GM23338 (cell line): ENCODE measurements at regions not wholly inside any gene's neighbourhood (a gene's known extent, or its start where the extent isn't known, plus 50 kb on each side); places are given as distances from the start of the nearest gene placed in this dataset.

ENCODE experiments used
- ATAC-seq: fragments of 200-7000 bp; cut with Tn5 transposase; 3 replicates; pipeline ENCODE4 v1.9.1; 2020
- DNase-seq: peaks from one replicate; pipeline ENCODE4 v3.0.0-alpha.2; 2015; ENCODE audit warnings: low spot score
- H2AFZ ChIP-seq: fragments of 200-600 bp; sonication (generic); 2 replicates; pipeline ENCODE4 v1.8.0; 2016; ENCODE audit warnings: antibody characterized with exemption, mild to moderate bottlenecking, moderate library complexity
- H3F3A ChIP-seq: fragments of 200-600 bp; sonication (generic); replicated peaks from 2 replicates; pipeline ENCODE4 v1.8.0; 2017; ENCODE audit warnings: antibody characterized with exemption, mixed run types, low read depth
- H3K27ac ChIP-seq: fragments of 200-600 bp; sonication (generic); 2 replicates; pipeline ENCODE4 v1.6.1; 2016; ENCODE audit warnings: low read depth
- H3K27me3 ChIP-seq: fragments of 200-600 bp; sonication (generic); 2 replicates; pipeline ENCODE4 v1.8.0; 2016; ENCODE audit warnings: mild to moderate bottlenecking, mixed run types, moderate library complexity; ENCODE audit not compliant: insufficient read depth
- H3K36me3 ChIP-seq: fragments of 200-600 bp; sonication (generic); 2 replicates; pipeline ENCODE4 v1.8.0; 2016; ENCODE audit warnings: mild to moderate bottlenecking; ENCODE audit not compliant: insufficient read depth
- H3K4me1 ChIP-seq: fragments of 200-600 bp; sonication (generic); 2 replicates; pipeline ENCODE4 v1.8.0; 2016; ENCODE audit warnings: mild to moderate bottlenecking, moderate library complexity; ENCODE audit not compliant: insufficient read depth
- H3K4me2 ChIP-seq: fragments of 200-600 bp; sonication (generic); 2 replicates; pipeline ENCODE4 v1.7.1; 2017; ENCODE audit warnings: mixed run types
- H3K4me3 ChIP-seq: fragments of 200-600 bp; sonication (generic); 2 replicates; pipeline ENCODE4 v1.6.1; 2016; ENCODE audit warnings: mixed run types
- H3K79me2 ChIP-seq: fragments of 200-600 bp; sonication (generic); replicated peaks from 2 replicates; pipeline ENCODE4 v1.8.0; 2017; ENCODE audit warnings: mild to moderate bottlenecking; ENCODE audit not compliant: insufficient read depth
- H3K9me2 ChIP-seq: fragments of 200-600 bp; sonication (generic); 2 replicates; pipeline ENCODE4 v1.8.0; 2017; ENCODE audit not compliant: insufficient read depth
- H4K20me1 ChIP-seq: fragments of 200-600 bp; sonication (generic); replicated peaks from 2 replicates; pipeline ENCODE4 v1.8.0; 2017; ENCODE audit warnings: mild to moderate bottlenecking; ENCODE audit not compliant: insufficient read depth
- H3K27ac Mint-ChIP-seq: 2 replicates; pipeline ENCODE4 v1.8.0; 2020; ENCODE audit warnings: inconsistent platforms, mild to moderate bottlenecking, moderate library complexity, mixed read lengths
- H3K27me3 Mint-ChIP-seq: 3 replicates; pipeline ENCODE4 v1.8.0; 2022; ENCODE audit warnings: low read depth, mild to moderate bottlenecking, moderate library complexity, mixed read lengths, inconsistent platforms; ENCODE audit not compliant: insufficient read depth, poor library complexity
- H3K36me3 Mint-ChIP-seq: 3 replicates; pipeline ENCODE4 v1.8.0; 2021; ENCODE audit warnings: low read depth, mild to moderate bottlenecking, inconsistent platforms, moderate library complexity, mixed read lengths
- H3K4me1 Mint-ChIP-seq: 3 replicates; pipeline ENCODE4 v1.8.0; 2020; ENCODE audit warnings: mild to moderate bottlenecking, inconsistent platforms, mixed read lengths
- H3K4me3 Mint-ChIP-seq: 3 replicates; pipeline ENCODE4 v1.8.0; 2021; ENCODE audit warnings: moderate library complexity, mild to moderate bottlenecking, inconsistent platforms, mixed read lengths
- H3K9me3 Mint-ChIP-seq: 3 replicates; pipeline ENCODE4 v1.8.0; 2020; ENCODE audit warnings: moderate library complexity, mild to moderate bottlenecking, inconsistent platforms, mixed read lengths
- CREB1 ChIP-seq: fragments of 250-450 bp; sonication (Bioruptor Pico); IDR thresholded peaks from 2 replicates; pipeline ENCODE4 v1.5.0; 2020; ENCODE audit warnings: low read depth, mild to moderate bottlenecking, moderate library complexity
- CTCF ChIP-seq, 2 experiments: fragments of 200-600 bp in 1 of 2; sonication (generic) in 1 of 2; conservative IDR thresholded peaks; 2 replicates each; pipeline versions ENCODE4 v1.5.1 to v1.6.1; 2016 to 2017; ENCODE audit warnings: antibody characterized with exemption in 2 of 2, low read depth in 2 of 2, mild to moderate bottlenecking in 2 of 2, moderate library complexity in 1 of 2
- ETS1 ChIP-seq: IDR thresholded peaks from 2 replicates; pipeline ENCODE4 v1.6.1; 2016; ENCODE audit warnings: antibody characterized with exemption
- EZH2 ChIP-seq: fragments of 200-600 bp; sonication (generic); IDR thresholded peaks from one replicate; pipeline ENCODE4 v1.8.0; 2017; ENCODE audit warnings: antibody characterized with exemption, mild to moderate bottlenecking, low read depth; ENCODE audit not compliant: unreplicated experiment
- EZH2phosphoT487 ChIP-seq: fragments of 200-600 bp; sonication (generic); IDR thresholded peaks from one replicate; pipeline ENCODE4 v1.8.1; 2018; ENCODE audit warnings: antibody characterized with exemption; ENCODE audit not compliant: unreplicated experiment
- JUNB ChIP-seq: IDR thresholded peaks from one replicate; pipeline ENCODE4 v1.6.1; 2016; ENCODE audit warnings: antibody characterized with exemption; ENCODE audit not compliant: unreplicated experiment
- NANOG ChIP-seq: IDR thresholded peaks from 2 replicates; pipeline ENCODE4 v1.6.1; 2016; ENCODE audit warnings: antibody characterized with exemption, borderline replicate concordance
- POLR2AphosphoS5 ChIP-seq: IDR thresholded peaks from 2 replicates; pipeline ENCODE4 v1.6.1; 2016; ENCODE audit warnings: antibody characterized with exemption, low read depth
- STAT1 ChIP-seq: IDR thresholded peaks from one replicate; pipeline ENCODE4 v1.6.1; 2016; ENCODE audit warnings: antibody characterized with exemption; ENCODE audit not compliant: unreplicated experiment
- ZNF114 ChIP-seq: fragments of 250-450 bp; sonication (Bioruptor Pico); IDR thresholded peaks from 2 replicates; pipeline ENCODE4 v1.5.0; 2020; ENCODE audit warnings: mild to moderate bottlenecking, moderate library complexity
- ZNF331 ChIP-seq: fragments of 250-450 bp; sonication (Bioruptor Pico); IDR thresholded peaks from 2 replicates; pipeline ENCODE4 v1.5.0; 2020; ENCODE audit warnings: low read depth, mild to moderate bottlenecking, moderate library complexity
- ZNF462 ChIP-seq: fragments of 250-450 bp; sonication (Bioruptor Pico); IDR thresholded peaks from 2 replicates; pipeline ENCODE4 v1.5.0; 2020; ENCODE audit warnings: mild to moderate bottlenecking, moderate library complexity
- TF ChIP-seq, protein P1 (sequence below): IDR thresholded peaks from one replicate; pipeline ENCODE4 v1.6.1; 2018; ENCODE audit warnings: antibody characterized with exemption; ENCODE audit not compliant: unreplicated experiment

- TF ChIP-seq ZNF462 (CRISPR knock-in tag) (no peak), EZH2 (no peak), CREB1 (CRISPR knock-in tag) (no peak; the same call in 1 of the 2 replicates), ZNF114 (CRISPR knock-in tag) (no peak), STAT1 (no peak)
Observed at GRCh38 chr17:62870552-62870971, 62.4 kb upstream of the MARCHF10 start (continued).

GRCh38 chr17:62870030-62870541 is 62.0 kb upstream of the MARCHF10 start:
- peak; percentile 97 for DNase-seq
- peak overlapping the region; percentile 56; the same call in 2 of the 3 replicates for H3K4me3 Mint-ChIP-seq
- TF ChIP-seq EZH2phosphoT487 (no peak), EZH2 (no peak), CTCF (conservative IDR thresholded peaks at IDR 0.05; ENCODE audit: low read depth in 2 of 2) (no peak), JUNB (no peak), ZNF331 (CRISPR knock-in tag) (no peak), ETS1 (no peak), STAT1 (no peak), POLR2AphosphoS5 (no peak), NANOG (no peak), CREB1 (CRISPR knock-in tag) (no peak), ZNF114 (CRISPR knock-in tag) (no peak)
- TF ChIP-seq, protein P1, sequence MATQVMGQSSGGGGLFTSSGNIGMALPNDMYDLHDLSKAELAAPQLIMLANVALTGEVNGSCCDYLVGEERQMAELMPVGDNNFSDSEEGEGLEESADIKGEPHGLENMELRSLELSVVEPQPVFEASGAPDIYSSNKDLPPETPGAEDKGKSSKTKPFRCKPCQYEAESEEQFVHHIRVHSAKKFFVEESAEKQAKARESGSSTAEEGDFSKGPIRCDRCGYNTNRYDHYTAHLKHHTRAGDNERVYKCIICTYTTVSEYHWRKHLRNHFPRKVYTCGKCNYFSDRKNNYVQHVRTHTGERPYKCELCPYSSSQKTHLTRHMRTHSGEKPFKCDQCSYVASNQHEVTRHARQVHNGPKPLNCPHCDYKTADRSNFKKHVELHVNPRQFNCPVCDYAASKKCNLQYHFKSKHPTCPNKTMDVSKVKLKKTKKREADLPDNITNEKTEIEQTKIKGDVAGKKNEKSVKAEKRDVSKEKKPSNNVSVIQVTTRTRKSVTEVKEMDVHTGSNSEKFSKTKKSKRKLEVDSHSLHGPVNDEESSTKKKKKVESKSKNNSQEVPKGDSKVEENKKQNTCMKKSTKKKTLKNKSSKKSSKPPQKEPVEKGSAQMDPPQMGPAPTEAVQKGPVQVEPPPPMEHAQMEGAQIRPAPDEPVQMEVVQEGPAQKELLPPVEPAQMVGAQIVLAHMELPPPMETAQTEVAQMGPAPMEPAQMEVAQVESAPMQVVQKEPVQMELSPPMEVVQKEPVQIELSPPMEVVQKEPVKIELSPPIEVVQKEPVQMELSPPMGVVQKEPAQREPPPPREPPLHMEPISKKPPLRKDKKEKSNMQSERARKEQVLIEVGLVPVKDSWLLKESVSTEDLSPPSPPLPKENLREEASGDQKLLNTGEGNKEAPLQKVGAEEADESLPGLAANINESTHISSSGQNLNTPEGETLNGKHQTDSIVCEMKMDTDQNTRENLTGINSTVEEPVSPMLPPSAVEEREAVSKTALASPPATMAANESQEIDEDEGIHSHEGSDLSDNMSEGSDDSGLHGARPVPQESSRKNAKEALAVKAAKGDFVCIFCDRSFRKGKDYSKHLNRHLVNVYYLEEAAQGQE: no peak

More at GRCh38 chr17:62870030-62870541, 62.0 kb upstream of the MARCHF10 start:
- Mint-ChIP-seq H3K36me3 (no peaks in the 10 kb centered on the region), H3K4me1 (peaks cover 20% of the 10 kb centered on the region), H3K27ac (peak overlapping the region; percentile 90), H3K27me3 (peaks cover 5% of the 10 kb centered on the region), H3K9me3 (no peaks in the 10 kb centered on the region)
- Histone ChIP-seq H3K27me3 (no peaks in the 10 kb centered on the region), H2AFZ (no peak overlapping the region), H4K20me1 (no peaks in the 10 kb centered on the region), H3K4me3 (no peak overlapping the region), H3K4me2 (peak overlapping the region; percentile 31; the same call in 1 of the 2 replicates), H3K27ac (no peak overlapping the region), H3K4me1 (peaks cover 15% of the 10 kb centered on the region), H3F3A (no peaks in the 10 kb centered on the region), H3K36me3 (no peaks in the 10 kb centered on the region), H3K79me2 (no peaks in the 10 kb centered on the region), H3K9me2 (no peaks in the 10 kb centered on the region)
- peak; percentile 94 for ATAC-seq
